Ovary (tissue), 7 donors: ENCODE measurements at regions not wholly inside any gene's neighbourhood (a gene's known extent, or its start where the extent isn't known, plus 50 kb on each side); places are given as distances from the start of the nearest gene placed in this dataset.
"Not testable (repeated sequence)": the region's sequence is repeated elsewhere in the genome, so short reads cannot be mapped to it uniquely, and the experiment has no call there.

Experiments used
- DNase-seq, 5 donors: peaks; one replicate each; pipeline ENCODE4 v3.0.0-alpha.2; 2019 to 2020
- H3K27ac ChIP-seq, 2 donors: fragments of 200-600 bp; one replicate each; pipeline versions ENCODE4 v1.5.1 to v1.8.0; 2019 to 2022
- H3K27me3 ChIP-seq: fragments of 200-600 bp; one replicate; pipeline ENCODE4 v1.8.0; 2022
- H3K36me3 ChIP-seq: fragments of 200-600 bp; sonication (generic); one replicate; pipeline ENCODE4 v1.5.1; 2019
- H3K4me1 ChIP-seq: one replicate; pipeline ENCODE4 v1.8.1; 2013; ENCODE audit warnings: mild to moderate bottlenecking, moderate library complexity; ENCODE audit not compliant: insufficient read depth
- H3K4me3 ChIP-seq: fragments of 200-600 bp; sonication (generic); one replicate; pipeline ENCODE4 v1.5.1; 2017
- H3K9me3 ChIP-seq, 2 donors: fragments of 200-600 bp in 1 of 2; sonication (generic) in 1 of 2; one replicate each; pipeline versions ENCODE4 v1.5.1 to v1.8.1; 2013 to 2019; ENCODE audit warnings: mild to moderate bottlenecking in 1 of 2, moderate library complexity in 1 of 2
- CTCF ChIP-seq, 3 donors: fragments of 450-650 bp in 2 of 3; fragments of 200-600 bp in 1 of 3; IDR thresholded peaks; one replicate each; pipeline versions ENCODE4 v1.5.1 to v1.8.0; 2016 to 2022; ENCODE audit warnings: antibody characterized with exemption in 3 of 3, mild to moderate bottlenecking in 1 of 3
- EP300 ChIP-seq: sonication (generic); formaldehyde crosslinking; IDR thresholded peaks from one replicate; pipeline ENCODE4 v1.6.1; 2017; ENCODE audit warnings: antibody characterized with exemption
- POLR2A ChIP-seq: fragments of 450-650 bp; IDR thresholded peaks from one replicate; pipeline ENCODE4 v1.6.1; 2017; ENCODE audit warnings: antibody characterized with exemption, mild to moderate bottlenecking, moderate library complexity
- WGBS, 3 donors: extraction: QIAGEN DNeasy Blood & Tissue Kit in 1 of 3; methylation state at CpG; one replicate each; pipeline versions ENCODE4 v1.1.5 to v1.1.7; 2013 to 2017; 5-methylcytosine and 5-hydroxymethylcytosine counted together
- intact Hi-C, 4 donors: fragments of 100-400 bp; cut with DNase I; formaldehyde crosslinking; loops; one replicate each; pipeline versions ENCODE4 v1.11.0 to v1.15.1; 2022 to 2023
- donor health status: DM: no; HTN: no; CAD: no; lungs with moderate emphysema.
- donor health status: DM: no; HTN: no; CAD: no.
- donor health status: Bipolar disorder and iron deficiency.
- donor health status: DM: no; HTN: no; CAD: no.
- donor health status: DM: yes; HTN: yes; CAD: no.

DNA sequence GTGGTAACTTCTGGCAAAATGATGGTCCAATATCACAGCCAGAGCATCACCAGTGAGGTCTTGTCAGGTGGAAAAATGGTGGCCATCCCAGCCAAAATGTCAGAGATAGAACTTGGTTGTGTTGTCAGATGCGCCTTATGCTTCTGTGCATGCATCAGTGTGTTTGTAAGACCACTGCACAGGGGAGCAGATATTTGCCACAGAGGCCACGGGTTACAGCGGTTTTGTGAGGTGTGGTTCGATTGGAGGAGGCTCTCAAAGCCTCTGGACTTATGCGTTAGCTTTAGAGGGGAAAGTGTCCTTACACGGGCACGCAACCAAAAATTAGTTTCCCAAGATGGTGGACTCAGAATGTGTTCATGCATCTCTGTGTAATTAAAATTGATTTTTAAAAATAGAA is 243.8 kb downstream of the ADGRD1 start:
- Histone ChIP-seq H3K9me3 (peaks cover 0 to 4% of the 10 kb centered on the region in 2 donors), H3K4me1 (no peaks in the 10 kb centered on the region), H3K27me3 (no peaks in the 10 kb centered on the region), H3K36me3 (no peaks in the 10 kb centered on the region), H3K4me3 (no peak overlapping the region), H3K27ac (no peak overlapping the region)
- intact Hi-C loops = no loop called here
- 90 to 91% (median 90%) methylated on average over 7 of the region's 7 CpGs for WGBS, 3 donors
- TF ChIP-seq POLR2A (no peak), CTCF (IDR thresholded peaks at IDR 0.05) (no peak)
- no peak for DNase-seq

- WGBS, 3 donors = 74 to 82% (median 80%) methylated on average over 3 of the region's 3 CpGs
- intact Hi-C loops = no loop called here
Measured at GRCh38 chr12:131199221-131199620, 245.5 kb downstream of the ADGRD1 start.

DNA sequence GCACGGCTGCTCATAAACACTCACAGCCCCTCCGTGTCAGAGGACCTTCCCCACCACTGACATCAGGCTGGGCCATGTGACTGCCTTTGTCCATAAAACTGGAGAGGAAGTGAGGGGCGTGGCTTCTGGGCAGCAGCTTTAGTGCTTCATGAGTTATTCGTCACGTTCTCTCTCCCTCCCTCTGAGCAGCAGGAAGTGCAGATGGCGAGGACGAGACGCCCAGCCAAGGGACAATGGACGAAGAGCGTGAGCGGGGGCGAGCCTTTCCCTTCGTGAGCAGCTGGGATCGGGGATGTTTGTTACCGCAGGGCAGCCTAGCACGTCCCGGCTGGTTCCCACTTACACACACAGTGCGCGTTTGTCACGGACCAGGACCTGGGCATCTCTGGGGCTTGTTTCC is 248.2 kb downstream of the ADGRD1 start:
- no CpG with 5 or more reads among the region's 20 CpGs for WGBS, 3 donors
- intact Hi-C loops, H3K9me3 ChIP-seq: not testable (repeated sequence)

More at GRCh38 chr12:131199221-131199620, 245.5 kb downstream of the ADGRD1 start:
- no peaks in the 10 kb centered on the region for H3K27me3 ChIP-seq
- DNase-seq = no peak
- H3K9me3 ChIP-seq = peaks cover 0 to 4% of the 10 kb centered on the region in 2 donors
- no peak for TF ChIP-seq POLR2A
- H3K27ac ChIP-seq = no peak overlapping the region
- H3K4me3 ChIP-seq = no peak overlapping the region
- no peaks in the 10 kb centered on the region for H3K4me1 ChIP-seq
- H3K36me3 ChIP-seq = no peaks in the 10 kb centered on the region

GRCh38 chr12:131202592-131203378 is 249.1 kb downstream of the ADGRD1 start:
- intact Hi-C loops = no loop called here
- no peak overlapping the region for H3K27ac ChIP-seq
- no peak for TF ChIP-seq CTCF (IDR thresholded peaks at IDR 0.05)
- TF ChIP-seq POLR2A = no peak
- no peak for TF ChIP-seq EP300
- peaks cover 0 to 4% of the 10 kb centered on the region in 2 donors for H3K9me3 ChIP-seq
- no peak overlapping the region for H3K4me3 ChIP-seq
- no peak for DNase-seq
- no peaks in the 10 kb centered on the region for H3K4me1 ChIP-seq
- no peaks in the 10 kb centered on the region for H3K27me3 ChIP-seq
- no peaks in the 10 kb centered on the region for H3K36me3 ChIP-seq
- WGBS, 3 donors = 78 to 88% (median 86%) methylated on average over 39 to 40 of the region's 40 CpGs

More for the DNA sequence above, 248.2 kb downstream of the ADGRD1 start:
- H3K4me3 ChIP-seq, H3K4me1 ChIP-seq, H3K27me3 ChIP-seq, DNase-seq, H3K27ac ChIP-seq, H3K36me3 ChIP-seq: not testable (repeated sequence)

GRCh38 chr12:131203666-131204415 is 250.1 kb downstream of the ADGRD1 start:
- Histone ChIP-seq H3K27me3 (no peaks in the 10 kb centered on the region), H3K27ac (no peak overlapping the region), H3K4me3 (no peak overlapping the region), H3K4me1 (no peaks in the 10 kb centered on the region), H3K36me3 (no peaks in the 10 kb centered on the region), H3K9me3 (no peaks in the 10 kb centered on the region)
- TF ChIP-seq EP300 (no peak), CTCF (IDR thresholded peaks at IDR 0.05) (no peak), POLR2A (no peak)
- no peak for DNase-seq
- intact Hi-C loops = no loop called here
- 88 to 89% (median 88%) methylated on average over 25 of the region's 25 CpGs for WGBS, 3 donors
